PFSK-1 (cell line): ENCODE measurements at regions not wholly inside any gene's neighbourhood (a gene's known extent, or its start where the extent isn't known, plus 50 kb on each side); places are given as distances from the start of the nearest gene placed in this dataset.

Experiments used
- FOXP2 ChIP-seq: optimal IDR thresholded peaks from 2 replicates; pipeline ENCODE3; 2011; ENCODE audit warnings: borderline replicate concordance, control low read depth, inconsistent platforms; ENCODE audit not compliant: insufficient read depth; ENCODE audit errors: extremely low read length, extremely low read depth
- POLR2AphosphoS5 ChIP-seq: IDR thresholded peaks from 2 replicates; pipeline ENCODE4 v1.6.1; 2012; ENCODE audit warnings: low read depth, mild to moderate bottlenecking, control low read depth, low read length, moderate library complexity
- SIN3A ChIP-seq: IDR thresholded peaks from 2 replicates; pipeline ENCODE4 v1.6.1; 2012; ENCODE audit warnings: mild to moderate bottlenecking, low read length, moderate library complexity, borderline replicate concordance; ENCODE audit not compliant: insufficient read depth
- TAF1 ChIP-seq: IDR thresholded peaks from 2 replicates; pipeline ENCODE4 v1.6.1; 2012; ENCODE audit warnings: low read length, control low read depth, borderline replicate concordance; ENCODE audit not compliant: insufficient read depth
- TF ChIP-seq, protein P1 (sequence below), 2 experiments: IDR thresholded peaks; 2 replicates each; pipeline versions ENCODE4 v1.6.1 to v1.8.0; 2011 to 2012; ENCODE audit warnings: low read depth in 2 of 2, low read length in 2 of 2, control low read depth in 1 of 2, inconsistent platforms in 1 of 2, mild to moderate bottlenecking in 1 of 2, moderate library complexity in 1 of 2; ENCODE audit not compliant: insufficient read depth in 1 of 2

DNA sequence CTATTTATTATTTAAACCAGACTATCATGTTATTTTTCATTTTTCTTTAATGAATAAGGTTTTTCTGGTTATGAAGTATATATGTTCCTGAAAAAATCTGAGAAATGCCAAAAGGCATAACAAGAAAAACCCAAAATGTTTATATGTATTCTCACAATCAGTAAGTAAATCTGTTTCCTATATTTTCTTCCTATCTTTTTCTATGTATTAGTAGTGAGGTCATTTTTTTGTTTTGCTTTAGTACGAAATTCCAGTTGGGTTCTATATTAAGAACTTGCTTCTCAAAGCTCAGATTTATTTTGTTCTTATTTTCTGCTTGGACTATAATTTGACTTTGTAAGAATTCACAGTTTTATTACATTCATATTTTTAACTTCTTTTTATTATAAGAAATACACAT, 287.5 kb upstream of the NFE2L3 start:
- TF ChIP-seq POLR2AphosphoS5 = no peak
- no peak for TF ChIP-seq FOXP2
- no peak for TF ChIP-seq SIN3A
- TF ChIP-seq TAF1 = no peak
- TF ChIP-seq, protein P1, sequence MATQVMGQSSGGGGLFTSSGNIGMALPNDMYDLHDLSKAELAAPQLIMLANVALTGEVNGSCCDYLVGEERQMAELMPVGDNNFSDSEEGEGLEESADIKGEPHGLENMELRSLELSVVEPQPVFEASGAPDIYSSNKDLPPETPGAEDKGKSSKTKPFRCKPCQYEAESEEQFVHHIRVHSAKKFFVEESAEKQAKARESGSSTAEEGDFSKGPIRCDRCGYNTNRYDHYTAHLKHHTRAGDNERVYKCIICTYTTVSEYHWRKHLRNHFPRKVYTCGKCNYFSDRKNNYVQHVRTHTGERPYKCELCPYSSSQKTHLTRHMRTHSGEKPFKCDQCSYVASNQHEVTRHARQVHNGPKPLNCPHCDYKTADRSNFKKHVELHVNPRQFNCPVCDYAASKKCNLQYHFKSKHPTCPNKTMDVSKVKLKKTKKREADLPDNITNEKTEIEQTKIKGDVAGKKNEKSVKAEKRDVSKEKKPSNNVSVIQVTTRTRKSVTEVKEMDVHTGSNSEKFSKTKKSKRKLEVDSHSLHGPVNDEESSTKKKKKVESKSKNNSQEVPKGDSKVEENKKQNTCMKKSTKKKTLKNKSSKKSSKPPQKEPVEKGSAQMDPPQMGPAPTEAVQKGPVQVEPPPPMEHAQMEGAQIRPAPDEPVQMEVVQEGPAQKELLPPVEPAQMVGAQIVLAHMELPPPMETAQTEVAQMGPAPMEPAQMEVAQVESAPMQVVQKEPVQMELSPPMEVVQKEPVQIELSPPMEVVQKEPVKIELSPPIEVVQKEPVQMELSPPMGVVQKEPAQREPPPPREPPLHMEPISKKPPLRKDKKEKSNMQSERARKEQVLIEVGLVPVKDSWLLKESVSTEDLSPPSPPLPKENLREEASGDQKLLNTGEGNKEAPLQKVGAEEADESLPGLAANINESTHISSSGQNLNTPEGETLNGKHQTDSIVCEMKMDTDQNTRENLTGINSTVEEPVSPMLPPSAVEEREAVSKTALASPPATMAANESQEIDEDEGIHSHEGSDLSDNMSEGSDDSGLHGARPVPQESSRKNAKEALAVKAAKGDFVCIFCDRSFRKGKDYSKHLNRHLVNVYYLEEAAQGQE (IDR thresholded peaks at IDR 0.05; ENCODE audit: insufficient read depth in 1 of 2, low read depth in 2 of 2, low read length in 2 of 2) = no peak

DNA sequence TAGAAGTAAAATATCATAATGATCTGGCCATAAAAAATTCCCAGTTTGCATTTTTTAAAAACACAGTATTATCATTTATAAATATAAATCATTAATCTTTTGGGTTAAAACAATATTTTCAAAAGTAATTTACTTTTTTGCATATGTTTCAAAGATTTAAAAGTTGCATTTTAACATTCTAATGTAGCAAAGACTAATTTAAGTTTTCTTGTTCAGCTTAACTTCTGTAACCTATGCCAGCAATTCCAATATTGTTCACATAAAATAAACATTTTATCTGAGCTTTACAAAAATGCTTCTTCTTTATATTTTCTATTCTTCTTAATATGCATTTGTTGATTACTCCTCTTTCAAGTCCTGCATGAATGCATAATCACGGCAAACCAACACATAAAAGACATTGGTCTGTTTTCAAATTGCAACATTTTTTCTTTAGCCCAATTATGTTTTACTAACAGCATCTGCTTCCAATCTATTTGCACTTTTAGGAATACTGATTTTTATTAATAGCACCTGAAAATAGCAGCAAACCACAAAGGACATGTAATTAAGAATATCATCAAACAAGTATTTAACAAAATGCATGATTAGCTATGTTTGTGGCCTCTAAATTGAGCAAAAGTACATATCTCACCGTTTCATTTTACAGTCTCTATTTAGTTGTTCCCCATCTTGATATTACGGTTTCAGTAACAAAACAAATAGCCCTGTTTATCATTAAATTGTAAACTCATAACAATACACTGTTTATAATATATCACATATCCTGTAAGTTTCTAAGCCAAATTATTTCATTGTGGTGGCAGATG, 286.9 kb upstream of the NFE2L3 start:
- TF ChIP-seq FOXP2 = no peak
- TF ChIP-seq POLR2AphosphoS5 = no peak
- TF ChIP-seq, protein P1 (IDR thresholded peaks at IDR 0.05; ENCODE audit: insufficient read depth in 1 of 2, low read depth in 2 of 2, low read length in 2 of 2) = no peak
- TF ChIP-seq SIN3A = no peak
- no peak for TF ChIP-seq TAF1

- TF ChIP-seq SIN3A = no peak
- TF ChIP-seq POLR2AphosphoS5 = no peak
- no peak for TF ChIP-seq TAF1
- TF ChIP-seq, protein P1 (IDR thresholded peaks at IDR 0.05; ENCODE audit: insufficient read depth in 1 of 2, low read depth in 2 of 2, low read length in 2 of 2) = no peak
- no peak for TF ChIP-seq FOXP2
Observed at GRCh38 chr7:25868509-25868908, 283.5 kb upstream of the NFE2L3 start.

DNA sequence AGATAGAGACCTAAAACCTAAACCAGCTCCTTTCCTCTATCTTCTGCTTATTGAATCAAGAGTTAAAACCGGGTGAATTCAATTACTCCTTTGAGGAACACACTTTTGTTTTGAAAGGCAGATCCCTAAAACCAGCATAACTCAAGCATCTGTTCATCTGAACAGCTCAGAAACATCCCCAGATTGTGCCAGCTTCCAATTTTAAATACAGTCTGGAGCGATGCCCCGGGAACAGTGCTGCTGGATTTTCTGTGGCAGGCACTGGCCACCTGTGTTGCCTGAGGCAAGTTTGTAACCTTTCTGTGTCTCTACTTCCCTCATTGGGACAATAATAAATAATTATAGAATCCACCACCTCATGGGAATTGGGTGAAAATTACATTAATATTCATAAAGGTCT, 281.4 kb upstream of the NFE2L3 start:
- TF ChIP-seq POLR2AphosphoS5 = no peak
- no peak for TF ChIP-seq FOXP2
- TF ChIP-seq, protein P1 (IDR thresholded peaks at IDR 0.05; ENCODE audit: insufficient read depth in 1 of 2, low read depth in 2 of 2, low read length in 2 of 2) = no peak
- TF ChIP-seq TAF1 = no peak
- no peak for TF ChIP-seq SIN3A
